ENCODE measurements at regions not wholly inside any gene's neighbourhood (a gene's known extent, or its start where the extent isn't known, plus 50 kb on each side); places are given as distances from the start of the nearest gene placed in this dataset.
A peak's percentile ranks its signal among the peaks of the same experiment; 100 is the strongest.

GRCh38 chr13:106349080-106349931 is 186.2 kb downstream of the EFNB2 start:
- TF ChIP-seq EZH2 (IDR thresholded peaks at IDR 0.05; ENCODE audit: low read length, missing control alignments) = peak; percentile 57
- no peak for TF ChIP-seq CTCF (conservative IDR thresholded peaks at IDR 0.05 in 1 of 2, IDR thresholded peaks at IDR 0.05 in 1 of 2; ENCODE audit: low read depth in 1 of 2, low read length in 2 of 2)
